ENCODE measurements at regions not wholly inside any gene's neighbourhood (a gene's known extent, or its start where the extent isn't known, plus 50 kb on each side); places are given as distances from the start of the nearest gene placed in this dataset.

DNA sequence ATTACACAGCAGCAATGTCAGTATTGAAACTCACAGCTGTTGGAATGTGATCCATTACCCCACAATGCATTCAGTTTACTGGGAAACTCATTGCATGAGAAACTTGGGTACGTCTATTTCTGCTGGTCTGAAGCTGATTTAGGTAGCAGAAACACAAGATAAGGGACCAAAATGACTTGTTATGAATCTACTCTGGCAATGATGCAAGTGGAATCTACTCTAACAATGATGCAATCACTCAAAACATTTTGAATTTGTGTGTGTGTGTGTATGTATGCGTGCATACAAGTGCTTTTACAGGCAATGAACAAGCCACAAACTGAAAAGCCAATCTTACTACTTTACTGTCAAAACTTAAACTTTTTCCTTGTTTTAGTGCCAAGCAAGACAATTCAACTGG lies 406.7 kb downstream of the ADCYAP1 start:
- TF ChIP-seq, protein P1, sequence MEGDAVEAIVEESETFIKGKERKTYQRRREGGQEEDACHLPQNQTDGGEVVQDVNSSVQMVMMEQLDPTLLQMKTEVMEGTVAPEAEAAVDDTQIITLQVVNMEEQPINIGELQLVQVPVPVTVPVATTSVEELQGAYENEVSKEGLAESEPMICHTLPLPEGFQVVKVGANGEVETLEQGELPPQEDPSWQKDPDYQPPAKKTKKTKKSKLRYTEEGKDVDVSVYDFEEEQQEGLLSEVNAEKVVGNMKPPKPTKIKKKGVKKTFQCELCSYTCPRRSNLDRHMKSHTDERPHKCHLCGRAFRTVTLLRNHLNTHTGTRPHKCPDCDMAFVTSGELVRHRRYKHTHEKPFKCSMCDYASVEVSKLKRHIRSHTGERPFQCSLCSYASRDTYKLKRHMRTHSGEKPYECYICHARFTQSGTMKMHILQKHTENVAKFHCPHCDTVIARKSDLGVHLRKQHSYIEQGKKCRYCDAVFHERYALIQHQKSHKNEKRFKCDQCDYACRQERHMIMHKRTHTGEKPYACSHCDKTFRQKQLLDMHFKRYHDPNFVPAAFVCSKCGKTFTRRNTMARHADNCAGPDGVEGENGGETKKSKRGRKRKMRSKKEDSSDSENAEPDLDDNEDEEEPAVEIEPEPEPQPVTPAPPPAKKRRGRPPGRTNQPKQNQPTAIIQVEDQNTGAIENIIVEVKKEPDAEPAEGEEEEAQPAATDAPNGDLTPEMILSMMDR (IDR thresholded peaks at IDR 0.05), result no peak
- no peak for TF ChIP-seq POLR2A (IDR thresholded peaks at IDR 0.05)

Data from breast epithelium (tissue), 3 donors.